Cardiac fibroblast (primary cell): ENCODE measurements at regions not wholly inside any gene's neighbourhood (a gene's known extent, or its start where the extent isn't known, plus 50 kb on each side); places are given as distances from the start of the nearest gene placed in this dataset.

ENCODE experiments used
- DNase-seq, 2 donors: peaks; one replicate each; pipeline versions ENCODE4 v3.0.0 to v3.0.0-alpha.2; 2010; ENCODE audit warnings: low read depth in 2 of 2
- H3K4me3 ChIP-seq, 2 donors: replicated peaks in 1 of 2; 1 replicate in 1 of 2; 2 replicates in 1 of 2; pipeline ENCODE4 v1.5.1; 2011; ENCODE audit warnings: low read depth in 2 of 2, low read length in 2 of 2, mild to moderate bottlenecking in 2 of 2, moderate library complexity in 1 of 2
- TF ChIP-seq, protein P1 (sequence below): IDR thresholded peaks from one replicate; pipeline ENCODE4 v1.5.1; 2011; ENCODE audit warnings: low read depth, mild to moderate bottlenecking, low read length, inconsistent platforms

DNA sequence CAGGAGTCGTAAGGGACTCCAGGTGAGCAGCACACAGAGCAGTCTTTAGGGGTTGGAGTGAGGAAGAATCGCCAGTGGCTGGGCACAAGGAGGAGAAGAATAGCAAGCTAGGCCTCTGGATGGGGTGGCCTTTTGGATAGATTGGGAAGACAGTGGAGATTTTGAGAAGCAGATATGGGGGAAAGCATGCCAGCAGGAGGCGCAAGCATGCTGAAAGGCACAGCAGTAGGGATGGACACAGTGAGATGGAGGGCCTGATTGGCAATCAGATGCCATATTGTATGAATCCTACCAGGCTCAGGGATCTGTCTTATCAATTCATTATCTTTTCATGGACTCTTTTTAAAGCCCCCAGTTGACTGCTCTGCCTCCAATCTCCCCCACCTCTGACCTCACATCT lies 60.4 kb upstream of the MAGEA4 start:
- DNase-seq = no peak
- H3K4me3 ChIP-seq = no peak overlapping the region
- TF ChIP-seq, protein P1, sequence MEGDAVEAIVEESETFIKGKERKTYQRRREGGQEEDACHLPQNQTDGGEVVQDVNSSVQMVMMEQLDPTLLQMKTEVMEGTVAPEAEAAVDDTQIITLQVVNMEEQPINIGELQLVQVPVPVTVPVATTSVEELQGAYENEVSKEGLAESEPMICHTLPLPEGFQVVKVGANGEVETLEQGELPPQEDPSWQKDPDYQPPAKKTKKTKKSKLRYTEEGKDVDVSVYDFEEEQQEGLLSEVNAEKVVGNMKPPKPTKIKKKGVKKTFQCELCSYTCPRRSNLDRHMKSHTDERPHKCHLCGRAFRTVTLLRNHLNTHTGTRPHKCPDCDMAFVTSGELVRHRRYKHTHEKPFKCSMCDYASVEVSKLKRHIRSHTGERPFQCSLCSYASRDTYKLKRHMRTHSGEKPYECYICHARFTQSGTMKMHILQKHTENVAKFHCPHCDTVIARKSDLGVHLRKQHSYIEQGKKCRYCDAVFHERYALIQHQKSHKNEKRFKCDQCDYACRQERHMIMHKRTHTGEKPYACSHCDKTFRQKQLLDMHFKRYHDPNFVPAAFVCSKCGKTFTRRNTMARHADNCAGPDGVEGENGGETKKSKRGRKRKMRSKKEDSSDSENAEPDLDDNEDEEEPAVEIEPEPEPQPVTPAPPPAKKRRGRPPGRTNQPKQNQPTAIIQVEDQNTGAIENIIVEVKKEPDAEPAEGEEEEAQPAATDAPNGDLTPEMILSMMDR = no peak

DNA sequence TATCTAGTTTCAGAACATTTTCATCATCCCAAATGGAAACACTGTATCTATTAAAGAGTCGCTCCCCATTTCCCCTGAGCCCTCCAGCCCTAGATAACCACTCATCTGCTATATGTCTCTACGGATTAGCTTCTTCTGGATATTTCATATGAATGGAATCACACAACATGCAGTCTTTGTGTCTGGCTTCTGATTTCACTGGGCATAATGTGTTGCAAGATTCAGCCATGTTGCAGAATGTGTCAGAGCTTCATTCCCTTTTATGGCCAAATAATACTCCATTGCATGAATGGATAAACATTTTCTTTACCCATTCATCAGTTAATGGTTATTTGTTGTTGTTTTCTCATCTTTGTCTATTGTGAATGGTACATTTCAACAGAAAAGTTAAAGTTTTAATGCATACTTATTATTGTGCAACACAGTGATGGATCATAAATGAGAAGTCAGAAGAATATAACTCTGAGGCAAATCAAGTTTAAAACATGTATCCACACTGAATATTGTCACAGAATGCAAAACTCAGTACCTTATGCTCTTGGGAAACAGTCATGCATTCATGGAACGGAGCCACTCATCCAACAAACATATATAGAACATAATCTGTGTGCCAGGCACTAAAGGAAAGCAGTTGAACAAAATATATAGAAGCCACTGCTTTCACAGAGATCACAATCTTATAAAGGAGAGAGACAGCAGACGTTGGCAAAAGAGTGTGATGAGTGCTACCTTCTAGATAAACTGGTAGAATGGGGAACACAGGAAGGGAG lies 57.8 kb upstream of the MAGEA4 start:
- no peak overlapping the region for H3K4me3 ChIP-seq
- peak in 1 of 2 donors; percentile 61 for DNase-seq
- TF ChIP-seq, protein P1 = no peak

DNA sequence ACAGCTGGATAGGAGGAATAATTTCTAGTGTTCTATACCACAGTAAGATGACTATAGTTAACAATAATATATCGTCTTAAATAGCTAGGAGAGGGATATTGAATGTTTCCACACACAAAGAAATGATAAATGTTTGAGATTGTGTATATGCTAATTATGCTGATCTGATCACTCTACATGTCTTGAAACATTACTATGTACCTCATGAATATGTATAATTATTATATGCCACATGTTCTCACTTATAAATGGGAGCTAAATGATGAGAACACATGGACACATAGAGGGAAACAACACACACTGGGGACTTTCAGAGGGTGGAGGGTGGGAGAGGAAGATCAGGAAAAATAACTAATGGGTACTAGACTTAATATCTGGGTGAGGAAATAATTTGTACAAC lies 53.2 kb upstream of the MAGEA4 start:
- TF ChIP-seq, protein P1 = no peak
- DNase-seq = no peak

DNA sequence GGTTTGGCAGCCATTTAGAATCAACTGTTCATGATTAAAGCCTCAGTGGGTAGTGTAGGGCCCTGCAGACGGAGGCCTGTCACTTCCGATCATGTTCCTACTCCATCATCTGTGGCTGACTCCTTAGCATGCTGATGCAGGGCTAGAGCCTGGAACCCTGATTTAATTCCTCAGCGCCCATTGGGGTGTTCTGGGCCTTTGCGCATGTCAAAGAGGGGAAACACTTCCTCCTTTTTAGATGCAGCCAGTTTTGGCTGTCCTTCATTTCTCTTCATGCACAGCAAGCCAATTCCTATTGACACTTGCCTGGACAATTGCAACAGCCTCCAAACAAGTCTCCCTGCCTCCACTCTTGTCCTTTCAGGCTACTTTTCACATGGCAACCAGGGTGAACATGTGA lies 51.9 kb upstream of the MAGEA4 start:
- no peak for DNase-seq
- TF ChIP-seq, protein P1 = no peak
- H3K4me3 ChIP-seq = no peak overlapping the region

More for the DNA sequence above, 53.2 kb upstream of the MAGEA4 start:
- no peak overlapping the region for H3K4me3 ChIP-seq
